ENCODE measurements at regions not wholly inside any gene's neighbourhood (a gene's known extent, or its start where the extent isn't known, plus 50 kb on each side); places are given as distances from the start of the nearest gene placed in this dataset.

DNA sequence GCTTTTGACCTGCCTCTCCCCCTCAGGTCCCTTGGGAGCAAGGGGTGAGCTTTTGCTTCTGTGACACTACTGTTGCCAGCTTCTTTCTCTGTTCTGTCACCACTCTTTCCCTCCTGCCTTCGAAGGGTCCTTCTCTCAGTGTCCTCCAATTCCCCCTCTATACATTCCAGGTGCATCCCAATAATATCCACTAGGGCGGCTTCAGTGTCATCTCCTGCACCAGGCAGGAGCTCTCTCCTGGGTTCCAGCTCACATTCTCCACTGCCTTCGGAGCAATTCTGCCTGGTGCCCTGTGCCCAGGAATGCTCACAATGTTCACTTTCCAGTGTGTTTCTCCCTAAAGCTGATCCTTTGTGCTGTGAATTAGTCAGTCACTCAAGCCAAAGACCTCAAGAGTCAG lies 83.9 kb upstream of the CXCL14 start:
- no peaks in the 10 kb centered on the region for H3K36me3 ChIP-seq
- ATAC-seq (no peak), DNase-seq (no peak)
- H3K4me3 ChIP-seq = no peak overlapping the region
- no peaks in the 10 kb centered on the region for H3K9me3 ChIP-seq
- H3K27me3 ChIP-seq = no peaks in the 10 kb centered on the region
- WGBS (ENCODE audit: insufficient coverage, low coverage, low lambda C conversion rate, missing lambda C conversion rate) = 49% methylated on average over 2 of the region's 3 CpGs
- H3K27ac ChIP-seq = no peak overlapping the region
- no peaks in the 10 kb centered on the region for H3K4me1 ChIP-seq
- TF ChIP-seq CTCF (IDR thresholded peaks at IDR 0.05) (no peak), POLR2A (IDR thresholded peaks at IDR 0.05) (no peak)
- intact Hi-C loops (cut with DNase I) = no loop called here

- WGBS (ENCODE audit: insufficient coverage, low coverage, low lambda C conversion rate, missing lambda C conversion rate) = 58% methylated on average over 2 of the region's 3 CpGs
- Histone ChIP-seq H3K4me3 (no peak overlapping the region), H3K27ac (no peak overlapping the region), H3K36me3 (no peaks in the 10 kb centered on the region), H3K27me3 (no peaks in the 10 kb centered on the region), H3K9me3 (no peaks in the 10 kb centered on the region), H3K4me1 (no peaks in the 10 kb centered on the region)
- no peak for TF ChIP-seq CTCF (IDR thresholded peaks at IDR 0.05)
- TF ChIP-seq POLR2A (IDR thresholded peaks at IDR 0.05) = no peak
- intact Hi-C loops (cut with DNase I) = no loop called here
- no peak for DNase-seq
- no peak for ATAC-seq
These were observed 83.3 kb upstream of the CXCL14 start for GRCh38 chr5:135662061-135662481.

DNA sequence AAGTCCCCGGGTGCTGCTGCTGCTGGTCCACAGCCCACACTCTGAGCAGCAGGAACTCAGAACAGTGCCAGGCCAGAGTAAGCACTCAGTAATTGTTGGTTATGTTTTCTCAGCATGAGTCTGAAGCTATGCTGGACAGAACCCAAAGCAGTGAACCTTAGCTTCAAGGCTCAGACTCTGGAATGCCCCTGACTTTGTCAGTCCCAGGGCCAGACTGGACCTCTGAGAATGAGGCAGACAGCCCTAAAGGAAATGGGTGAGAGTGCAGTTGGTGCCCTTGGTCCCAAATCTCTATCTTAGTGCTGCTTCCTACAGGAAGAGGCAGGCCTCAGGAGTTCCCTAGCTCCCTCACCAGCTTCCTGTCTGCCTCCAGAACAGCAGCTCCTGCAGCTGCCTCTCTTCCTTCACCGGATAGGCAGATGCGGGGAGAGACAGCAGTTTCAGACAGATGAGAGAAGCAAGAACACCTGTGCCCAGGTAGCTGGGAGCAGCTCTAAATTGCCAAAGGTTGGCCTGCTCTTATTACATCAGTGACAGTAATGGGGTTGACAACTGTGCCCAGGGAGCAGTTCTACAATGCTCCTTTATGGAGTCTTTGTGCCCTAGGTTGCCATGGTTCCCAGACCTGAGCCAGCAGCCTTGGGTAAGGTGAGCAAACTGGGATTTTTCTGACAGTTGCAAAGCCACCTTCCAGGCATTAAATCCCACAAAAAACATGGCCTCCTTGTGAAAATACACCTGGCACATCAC lies 82.2 kb upstream of the CXCL14 start:
- Histone ChIP-seq H3K4me3 (no peak overlapping the region), H3K27ac (no peak overlapping the region), H3K27me3 (no peaks in the 10 kb centered on the region), H3K9me3 (no peaks in the 10 kb centered on the region), H3K36me3 (no peaks in the 10 kb centered on the region), H3K4me1 (no peaks in the 10 kb centered on the region)
- intact Hi-C loops (cut with DNase I) = no loop called here
- ATAC-seq = peak; percentile 29 to 67 (median 54)
- DNase-seq = no peak
- TF ChIP-seq CTCF (IDR thresholded peaks at IDR 0.05) (no peak), POLR2A (IDR thresholded peaks at IDR 0.05) (no peak)
- 25% methylated on average over 2 of the region's 3 CpGs for WGBS (ENCODE audit: insufficient coverage, low coverage, low lambda C conversion rate, missing lambda C conversion rate)

DNA sequence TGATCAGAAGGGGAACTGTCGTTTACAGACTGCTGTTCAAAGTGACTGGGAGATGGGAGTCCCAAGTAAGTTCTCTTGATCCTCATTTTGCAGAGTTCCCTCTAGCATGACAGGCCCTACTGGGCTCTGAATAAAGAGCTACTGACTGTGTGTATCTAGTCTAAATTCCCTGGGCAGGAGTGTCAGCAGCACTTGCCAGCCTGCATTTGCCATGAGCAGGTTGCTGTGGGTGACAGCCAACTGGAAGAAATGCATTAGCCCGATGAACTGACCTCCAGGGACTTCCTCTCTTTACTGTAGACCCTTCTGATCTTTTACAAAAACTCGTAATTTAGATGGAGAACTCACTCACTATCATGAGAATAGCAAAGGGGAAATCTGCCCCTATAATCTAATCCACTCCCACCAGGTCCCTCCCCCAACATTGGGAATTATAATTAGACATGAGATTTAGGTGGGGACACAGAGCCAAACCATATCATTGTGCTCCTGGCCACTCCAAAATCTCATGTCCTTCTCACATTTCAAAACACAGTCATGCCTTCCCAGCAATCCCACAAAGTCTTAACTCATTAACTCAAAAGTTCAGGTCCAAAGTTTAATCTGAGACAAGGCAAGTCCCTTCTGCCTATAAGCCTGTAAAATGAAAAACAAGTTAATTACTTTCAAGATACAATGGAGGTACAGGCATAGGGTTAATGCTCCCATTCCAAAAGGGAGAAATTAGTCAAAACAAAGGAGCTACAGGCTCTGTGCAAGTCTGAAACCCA lies 78.9 kb upstream of the CXCL14 start:
- Histone ChIP-seq H3K27ac (no peak overlapping the region), H3K36me3 (no peaks in the 10 kb centered on the region), H3K9me3 (no peaks in the 10 kb centered on the region), H3K4me3 (no peak overlapping the region), H3K4me1 (no peaks in the 10 kb centered on the region), H3K27me3 (no peaks in the 10 kb centered on the region)
- DNase-seq (no peak), ATAC-seq (no peak)
- TF ChIP-seq POLR2A (IDR thresholded peaks at IDR 0.05) (no peak), CTCF (IDR thresholded peaks at IDR 0.05) (no peak)
- WGBS (ENCODE audit: insufficient coverage, low coverage, low lambda C conversion rate, missing lambda C conversion rate) = 29% methylated on average over 3 of the region's 3 CpGs
- intact Hi-C loops (cut with DNase I) = no loop called here
